Mucosa of descending colon (tissue), 3 donors: ENCODE measurements at regions not wholly inside any gene's neighbourhood (a gene's known extent, or its start where the extent isn't known, plus 50 kb on each side); places are given as distances from the start of the nearest gene placed in this dataset.

Experiments
- ATAC-seq: fragments of 200-7000 bp; cut with Tn5 transposase; one replicate; pipeline ENCODE4 v1.9.1; 2020; ENCODE audit warnings: mild to moderate bottlenecking, moderate library complexity
- DNase-seq, 3 donors: peaks; one replicate each; pipeline ENCODE4 v3.0.0-alpha.2; 2020
- H3K36me3 ChIP-seq: fragments of 200-600 bp; one replicate; pipeline ENCODE4 v1.8.0; 2021; ENCODE audit warnings: low read depth, mild to moderate bottlenecking
- H3K4me1 ChIP-seq: fragments of 200-600 bp; one replicate; pipeline ENCODE4 v1.8.0; 2021; ENCODE audit warnings: low read depth, mild to moderate bottlenecking
- H3K4me3 ChIP-seq: fragments of 200-600 bp; one replicate; pipeline ENCODE4 v1.8.0; 2021; ENCODE audit warnings: mild to moderate bottlenecking
- H3K9me3 ChIP-seq: fragments of 200-600 bp; one replicate; pipeline ENCODE4 v1.8.0; 2021; ENCODE audit warnings: mild to moderate bottlenecking
- intact Hi-C, 2 donors: fragments of 100-400 bp; cut with DNase I in 1 of 2; cut with micrococcal nuclease in 1 of 2; formaldehyde crosslinking; loops; one replicate each; pipeline versions ENCODE4 v1.11.0 to v1.11.1; 2022; cut with DNase I, micrococcal nuclease
- TF ChIP-seq, protein P1 (sequence below): fragments of 200-600 bp; IDR thresholded peaks from one replicate; pipeline ENCODE4 v1.8.0; 2022; ENCODE audit warnings: antibody characterized with exemption, mild to moderate bottlenecking
- donor health status: DM: no; HTN: no; CAD: no; lungs with moderate emphysema.
- donor health status: DM: no; HTN: no; CAD: no.
- donor health status: DM: no; HTN: yes; CAD: no.

DNA sequence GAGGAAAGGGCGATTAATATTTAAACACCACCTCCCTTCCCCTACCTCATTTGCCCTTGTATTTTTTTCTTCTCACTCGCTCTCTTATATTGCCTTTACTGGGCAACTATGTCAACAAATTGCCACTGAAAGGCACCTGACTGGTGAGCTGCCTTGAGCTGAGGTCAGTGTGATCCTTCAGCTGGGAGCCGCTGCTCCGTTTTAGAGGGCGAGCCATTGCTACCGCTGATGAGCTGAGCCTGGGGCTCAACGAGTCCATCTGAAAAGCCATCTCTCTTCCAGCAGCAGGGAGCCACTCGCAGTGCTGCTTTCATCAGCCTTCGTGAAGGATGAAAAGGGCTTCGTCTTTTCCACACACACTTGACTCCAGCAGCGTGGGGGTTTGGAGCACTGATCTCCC, 108.0 kb upstream of the KIF26B start:
- TF ChIP-seq, protein P1, sequence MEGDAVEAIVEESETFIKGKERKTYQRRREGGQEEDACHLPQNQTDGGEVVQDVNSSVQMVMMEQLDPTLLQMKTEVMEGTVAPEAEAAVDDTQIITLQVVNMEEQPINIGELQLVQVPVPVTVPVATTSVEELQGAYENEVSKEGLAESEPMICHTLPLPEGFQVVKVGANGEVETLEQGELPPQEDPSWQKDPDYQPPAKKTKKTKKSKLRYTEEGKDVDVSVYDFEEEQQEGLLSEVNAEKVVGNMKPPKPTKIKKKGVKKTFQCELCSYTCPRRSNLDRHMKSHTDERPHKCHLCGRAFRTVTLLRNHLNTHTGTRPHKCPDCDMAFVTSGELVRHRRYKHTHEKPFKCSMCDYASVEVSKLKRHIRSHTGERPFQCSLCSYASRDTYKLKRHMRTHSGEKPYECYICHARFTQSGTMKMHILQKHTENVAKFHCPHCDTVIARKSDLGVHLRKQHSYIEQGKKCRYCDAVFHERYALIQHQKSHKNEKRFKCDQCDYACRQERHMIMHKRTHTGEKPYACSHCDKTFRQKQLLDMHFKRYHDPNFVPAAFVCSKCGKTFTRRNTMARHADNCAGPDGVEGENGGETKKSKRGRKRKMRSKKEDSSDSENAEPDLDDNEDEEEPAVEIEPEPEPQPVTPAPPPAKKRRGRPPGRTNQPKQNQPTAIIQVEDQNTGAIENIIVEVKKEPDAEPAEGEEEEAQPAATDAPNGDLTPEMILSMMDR, result no peak
- H3K36me3 ChIP-seq, result no peaks in the 10 kb centered on the region
- intact Hi-C loops, result loop anchor here in 1 of 2 donors (10.0 kb wide), 2 partner anchors 182 to 442 kb away; partner anchors contain the start of gene HNRNPU
- peak in 2 of 3 donors; percentile 45 to 51 for DNase-seq
- peaks cover 5% of the 10 kb centered on the region for H3K4me1 ChIP-seq
- ATAC-seq, result peak; percentile 50
- H3K9me3 ChIP-seq, result no peaks in the 10 kb centered on the region
- no peak overlapping the region for H3K4me3 ChIP-seq

- intact Hi-C loops, result loop anchor here in 1 of 2 donors (10.0 kb wide), 2 partner anchors 182 to 442 kb away; partner anchors contain the start of gene HNRNPU
- Histone ChIP-seq H3K36me3 (no peaks in the 10 kb centered on the region), H3K4me3 (no peak overlapping the region), H3K9me3 (no peaks in the 10 kb centered on the region), H3K4me1 (peaks cover 5% of the 10 kb centered on the region)
- DNase-seq, result no peak
- TF ChIP-seq, protein P1, result no peak
- peak; percentile 4 for ATAC-seq
Observed at GRCh38 chr1:245046315-245046714, 108.5 kb upstream of the KIF26B start.

DNA sequence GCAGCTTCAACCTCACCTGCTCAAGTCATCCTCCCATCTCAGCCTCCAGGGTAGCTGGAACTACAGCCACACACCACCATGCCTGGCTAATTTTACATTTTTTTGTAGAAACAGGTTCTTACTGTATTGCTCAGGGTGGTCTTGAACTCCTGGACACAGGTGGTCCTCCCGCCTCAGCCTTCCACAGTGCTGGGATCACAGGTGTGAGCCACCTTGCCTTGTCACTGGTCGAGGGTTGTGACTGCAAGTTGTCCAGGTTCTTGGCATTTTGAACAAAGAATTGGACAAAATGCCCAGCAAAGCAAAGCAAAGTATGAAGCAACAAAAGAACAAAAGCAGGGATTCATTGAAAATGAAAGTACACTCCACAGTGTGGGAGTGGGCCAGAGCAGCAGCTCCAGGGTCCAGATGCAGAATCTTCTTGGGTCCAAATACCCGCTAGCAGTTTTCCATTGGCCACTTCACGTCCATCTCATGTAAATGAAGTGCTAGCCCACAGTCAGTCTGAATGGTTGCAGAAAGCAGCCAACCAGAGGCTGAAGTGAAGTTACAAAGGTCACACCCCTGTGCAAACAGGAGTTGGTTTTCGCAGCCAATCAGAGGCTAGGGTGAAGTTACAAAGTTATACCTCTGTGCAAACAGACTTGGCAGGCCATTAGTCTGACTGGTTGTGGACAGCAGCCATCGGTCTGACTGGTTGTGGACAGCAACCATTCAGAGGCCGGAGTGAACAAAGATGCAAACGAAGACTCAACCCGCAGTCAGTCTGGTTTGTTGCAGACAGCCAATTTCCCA, 109.5 kb upstream of the KIF26B start:
- Histone ChIP-seq H3K36me3 (no peaks in the 10 kb centered on the region), H3K9me3 (no peaks in the 10 kb centered on the region), H3K4me1 (peaks cover 5% of the 10 kb centered on the region), H3K4me3 (no peak overlapping the region)
- DNase-seq (peak in 2 of 3 donors; percentile 35 to 83), ATAC-seq (peak; percentile 96)
- TF ChIP-seq, protein P1, result no peak
- intact Hi-C loops, result loop anchor here in 1 of 2 donors (10.0 kb wide), 2 partner anchors 180 to 440 kb away; partner anchors contain the start of gene HNRNPU

DNA sequence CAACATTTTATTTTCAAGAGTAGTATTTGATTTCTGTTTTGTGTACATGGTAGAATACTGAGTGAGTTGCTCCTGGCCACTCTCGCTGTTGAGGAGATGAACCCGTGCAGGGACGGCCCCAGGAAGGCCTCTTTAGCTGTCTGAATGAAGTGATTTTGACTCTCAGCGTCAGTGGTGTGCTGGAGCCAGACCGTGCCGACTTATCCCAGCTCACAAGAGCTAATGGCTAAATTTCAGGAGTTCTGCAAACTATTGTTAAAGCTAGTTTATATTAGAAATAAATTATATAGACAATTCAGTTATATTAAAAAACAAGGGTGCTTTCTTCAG, 111.2 kb upstream of the KIF26B start:
- no peaks in the 10 kb centered on the region for H3K9me3 ChIP-seq
- ATAC-seq, result no peak
- intact Hi-C loops, result loop anchor here in 1 of 2 donors (10.0 kb wide), 2 partner anchors 179 to 439 kb away; partner anchors contain the start of gene HNRNPU
- H3K36me3 ChIP-seq, result no peaks in the 10 kb centered on the region
- no peak overlapping the region for H3K4me3 ChIP-seq
- no peak for DNase-seq
- H3K4me1 ChIP-seq, result peaks cover 5% of the 10 kb centered on the region
- TF ChIP-seq, protein P1, result no peak

DNA sequence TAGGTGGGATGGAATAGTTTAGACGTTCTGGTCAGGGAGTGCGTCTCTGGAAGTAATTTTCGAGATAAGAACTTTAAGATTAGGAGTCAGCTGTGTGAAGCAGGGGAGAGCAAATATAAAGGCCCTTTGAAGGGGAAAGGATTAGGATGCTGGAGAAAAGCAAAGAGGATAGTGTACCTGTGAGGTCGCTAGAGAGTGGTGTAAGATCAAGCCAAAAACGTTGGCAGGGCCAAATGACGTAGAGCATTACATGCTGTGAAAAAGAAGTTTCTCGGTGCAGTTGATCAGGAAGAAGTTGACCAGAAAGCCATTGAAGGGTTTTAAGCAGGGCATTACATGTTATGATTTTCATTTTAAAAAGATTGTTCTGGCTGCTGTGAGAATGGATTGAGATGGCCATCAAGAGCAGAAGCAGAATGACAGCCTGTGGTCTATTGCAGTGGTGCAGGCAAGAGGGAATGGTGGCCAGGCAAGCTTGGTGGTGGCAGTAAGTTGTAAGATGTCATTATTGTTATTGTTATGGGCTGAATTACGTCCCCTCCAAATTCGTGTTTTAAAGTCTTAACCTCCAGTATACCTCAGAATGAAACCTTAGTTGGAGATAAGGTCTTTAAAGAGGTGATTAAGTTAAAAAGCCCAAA, 113.6 kb upstream of the KIF26B start:
- Histone ChIP-seq H3K4me1 (peaks cover 5% of the 10 kb centered on the region), H3K36me3 (no peaks in the 10 kb centered on the region), H3K9me3 (peaks cover 4% of the 10 kb centered on the region), H3K4me3 (no peak overlapping the region)
- intact Hi-C loops, result loop anchor here in 1 of 2 donors (10.0 kb wide), 2 partner anchors 176 to 436 kb away; partner anchors contain the start of gene HNRNPU
- DNase-seq (no peak), ATAC-seq (no peak)
- TF ChIP-seq, protein P1, result no peak
